SU-DHL-6 (cell line): ENCODE measurements at regions not wholly inside any gene's neighbourhood (a gene's known extent, or its start where the extent isn't known, plus 50 kb on each side); places are given as distances from the start of the nearest gene placed in this dataset.

Experiments
- H2AFZ ChIP-seq: fragments of 200-600 bp; sonication (generic); 2 replicates; pipeline ENCODE4 v1.6.1; 2014; ENCODE audit warnings: low read depth, mild to moderate bottlenecking, moderate library complexity, mixed read lengths, antibody characterized with exemption, low read length; ENCODE audit not compliant: severe bottlenecking
- H3F3A ChIP-seq: fragments of 200-600 bp; shearing (Covaris generic); 2 replicates; pipeline ENCODE4 v1.6.0; 2016; ENCODE audit warnings: antibody characterized with exemption, mild to moderate bottlenecking; ENCODE audit not compliant: insufficient read depth
- H3K27ac ChIP-seq: fragments of 200-600 bp; sonication (generic); 2 replicates; pipeline ENCODE4 v1.5.1; 2016; ENCODE audit warnings: low read depth, mild to moderate bottlenecking, low read length, moderate library complexity, mixed read lengths
- H3K27me3 ChIP-seq: fragments of 200-600 bp; sonication (generic), shearing (Covaris generic); 2 replicates; pipeline ENCODE4 v1.6.0; 2014; ENCODE audit warnings: mild to moderate bottlenecking, low read length
- H3K36me3 ChIP-seq: fragments of 200-600 bp; sonication (generic); 2 replicates; pipeline ENCODE4 v1.6.1; 2014; ENCODE audit warnings: mild to moderate bottlenecking, low read length, mixed read lengths
- H3K4me2 ChIP-seq: fragments of 300-600, 200-600 bp; shearing (Covaris generic), sonication (generic); 2 replicates; pipeline ENCODE4 v1.6.0; 2014; ENCODE audit warnings: low read length, low read depth, mild to moderate bottlenecking; ENCODE audit not compliant: poor library complexity, severe bottlenecking
- H3K4me3 ChIP-seq: fragments of 200-600 bp; sonication (generic); 2 replicates; pipeline ENCODE4 v1.5.1; 2014; ENCODE audit warnings: antibody characterized with exemption, low read length, mild to moderate bottlenecking, mixed read lengths; ENCODE audit not compliant: insufficient read depth, poor library complexity, severe bottlenecking
- H3K79me2 ChIP-seq: fragments of 200-600 bp; sonication (generic); 2 replicates; pipeline ENCODE4 v1.6.1; 2014; ENCODE audit warnings: mild to moderate bottlenecking, low read length, moderate library complexity; ENCODE audit not compliant: insufficient read depth
- H3K9ac ChIP-seq: fragments of 200-600 bp; sonication (generic); 2 replicates; pipeline ENCODE4 v1.7.0; 2014; ENCODE audit warnings: mild to moderate bottlenecking, low read length
- H3K9me2 ChIP-seq: fragments of 200-600 bp; sonication (generic); replicated peaks from 2 replicates; pipeline ENCODE4 v1.6.1; 2014; ENCODE audit warnings: low read length; ENCODE audit not compliant: insufficient read depth
- H3K9me3 ChIP-seq: fragments of 200-600 bp; sonication (generic); 2 replicates; pipeline ENCODE4 v1.6.1; 2014; ENCODE audit warnings: low read length, mixed read lengths; ENCODE audit not compliant: insufficient read depth
- H4K20me1 ChIP-seq: fragments of 200-600 bp; sonication (generic); 2 replicates; pipeline ENCODE4 v1.6.1; 2014; ENCODE audit warnings: low read depth, mild to moderate bottlenecking, antibody characterized with exemption, low read length, moderate library complexity, mixed read lengths
- EZH2phosphoT487 ChIP-seq: fragments of 200-600 bp; sonication (generic), shearing (Covaris generic); conservative IDR thresholded peaks from 2 replicates; pipeline ENCODE4 v1.6.1; 2018; ENCODE audit warnings: mild to moderate bottlenecking, antibody characterized with exemption, low read length, moderate library complexity, mixed read lengths
- TF ChIP-seq, protein P1 (sequence below): fragments of 200-600 bp; sonication (generic); IDR thresholded peaks from one replicate; pipeline ENCODE4 v1.5.1; 2017; ENCODE audit warnings: antibody characterized with exemption, mild to moderate bottlenecking, low read length, moderate library complexity; ENCODE audit not compliant: insufficient read depth, poor library complexity, severe bottlenecking

GRCh38 chrX:45515262-45516215 lies 314.9 kb upstream of the DIPK2B start:
- no peaks in the 10 kb centered on the region for H3K9me3 ChIP-seq
- no peak overlapping the region for H3K4me2 ChIP-seq
- H3K9me2 ChIP-seq, result no peaks in the 10 kb centered on the region
- H2AFZ ChIP-seq, result no peak overlapping the region
- no peaks in the 10 kb centered on the region for H3K36me3 ChIP-seq
- TF ChIP-seq, protein P1, sequence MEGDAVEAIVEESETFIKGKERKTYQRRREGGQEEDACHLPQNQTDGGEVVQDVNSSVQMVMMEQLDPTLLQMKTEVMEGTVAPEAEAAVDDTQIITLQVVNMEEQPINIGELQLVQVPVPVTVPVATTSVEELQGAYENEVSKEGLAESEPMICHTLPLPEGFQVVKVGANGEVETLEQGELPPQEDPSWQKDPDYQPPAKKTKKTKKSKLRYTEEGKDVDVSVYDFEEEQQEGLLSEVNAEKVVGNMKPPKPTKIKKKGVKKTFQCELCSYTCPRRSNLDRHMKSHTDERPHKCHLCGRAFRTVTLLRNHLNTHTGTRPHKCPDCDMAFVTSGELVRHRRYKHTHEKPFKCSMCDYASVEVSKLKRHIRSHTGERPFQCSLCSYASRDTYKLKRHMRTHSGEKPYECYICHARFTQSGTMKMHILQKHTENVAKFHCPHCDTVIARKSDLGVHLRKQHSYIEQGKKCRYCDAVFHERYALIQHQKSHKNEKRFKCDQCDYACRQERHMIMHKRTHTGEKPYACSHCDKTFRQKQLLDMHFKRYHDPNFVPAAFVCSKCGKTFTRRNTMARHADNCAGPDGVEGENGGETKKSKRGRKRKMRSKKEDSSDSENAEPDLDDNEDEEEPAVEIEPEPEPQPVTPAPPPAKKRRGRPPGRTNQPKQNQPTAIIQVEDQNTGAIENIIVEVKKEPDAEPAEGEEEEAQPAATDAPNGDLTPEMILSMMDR, result no peak
- TF ChIP-seq EZH2phosphoT487, result no peak
- no peaks in the 10 kb centered on the region for H3F3A ChIP-seq
- H3K4me3 ChIP-seq, result no peak overlapping the region
- no peaks in the 10 kb centered on the region for H4K20me1 ChIP-seq
- no peak overlapping the region for H3K9ac ChIP-seq
- H3K79me2 ChIP-seq, result no peaks in the 10 kb centered on the region
- H3K27me3 ChIP-seq, result no peaks in the 10 kb centered on the region
- H3K27ac ChIP-seq, result no peak overlapping the region

- H3K36me3 ChIP-seq, result no peaks in the 10 kb centered on the region
- H2AFZ ChIP-seq, result no peak overlapping the region
- H3F3A ChIP-seq, result no peaks in the 10 kb centered on the region
- H3K27me3 ChIP-seq, result no peaks in the 10 kb centered on the region
- H3K9me3 ChIP-seq, result no peaks in the 10 kb centered on the region
- H3K4me2 ChIP-seq, result no peak overlapping the region
- TF ChIP-seq, protein P1, result no peak
- no peak for TF ChIP-seq EZH2phosphoT487
- H4K20me1 ChIP-seq, result no peaks in the 10 kb centered on the region
- no peak overlapping the region for H3K27ac ChIP-seq
- no peak overlapping the region for H3K9ac ChIP-seq
- H3K9me2 ChIP-seq, result no peaks in the 10 kb centered on the region
- H3K4me3 ChIP-seq, result no peak overlapping the region
- H3K79me2 ChIP-seq, result no peaks in the 10 kb centered on the region
These were observed 312.4 kb upstream of the DIPK2B start for GRCh38 chrX:45513042-45513441.

GRCh38 chrX:45508454-45508853 lies 307.8 kb upstream of the DIPK2B start:
- H3K27ac ChIP-seq, result no peak overlapping the region
- no peaks in the 10 kb centered on the region for H3F3A ChIP-seq
- H4K20me1 ChIP-seq, result no peaks in the 10 kb centered on the region
- no peak overlapping the region for H3K4me3 ChIP-seq
- no peaks in the 10 kb centered on the region for H3K9me3 ChIP-seq
- H3K4me2 ChIP-seq, result no peak overlapping the region
- H3K9me2 ChIP-seq, result no peaks in the 10 kb centered on the region
- no peak overlapping the region for H2AFZ ChIP-seq
- no peak overlapping the region for H3K9ac ChIP-seq
- no peaks in the 10 kb centered on the region for H3K27me3 ChIP-seq
- no peaks in the 10 kb centered on the region for H3K79me2 ChIP-seq
- TF ChIP-seq, protein P1, result no peak
- TF ChIP-seq EZH2phosphoT487, result no peak
- H3K36me3 ChIP-seq, result no peaks in the 10 kb centered on the region
